HepG2 (cell line): ENCODE measurements at regions not wholly inside any gene's neighbourhood (a gene's known extent, or its start where the extent isn't known, plus 50 kb on each side); places are given as distances from the start of the nearest gene placed in this dataset.

ENCODE experiments used
- ATAC-seq: fragments of 200-7000 bp; cut with Tn5 transposase; 3 replicates; pipeline ENCODE4 v1.9.1; 2020; ENCODE audit warnings: mild to moderate bottlenecking, moderate library complexity
- BruUV-seq: library from RNA; stranded (reverse); fragments of 400-500 nt; replicated peaks from 2 replicates; lab custom pipeline; 2021; lab: Mats Ljungman, UMichigan
- CTCF ChIA-PET: fragments of 300-600 bp; formaldehyde crosslinking; extraction: SDS; loops from one replicate; lab custom pipeline; 2021; ENCODE audit warnings: low total read pairs, inconsistent platforms, low intra/inter-chr PET ratio; lab: Yijun Ruan, JAX
- POLR2A ChIA-PET: fragments of 350-600 bp; sonication (Branson Sonifier 250); formaldehyde crosslinking; loops from one replicate; lab custom pipeline; 2020; ENCODE audit warnings: antibody characterized with exemption, inconsistent platforms; lab: Yijun Ruan, JAX
- DNase-seq: peaks from one replicate; pipeline ENCODE4 v3.0.0-alpha.2; 2015; ENCODE audit warnings: low spot score
- FAIRE-seq: peaks from 3 replicates; lab custom pipeline; 2011; peaks lifted over from hg19 to GRCh38; lab: Jason Lieb, UNC
- H2AFZ ChIP-seq: one replicate; pipeline ENCODE4 v1.6.1; 2011; ENCODE audit warnings: low read length, inconsistent platforms
- H3K27ac ChIP-seq: fragments of 300-600 bp; 3 replicates; pipeline ENCODE4 v1.8.0; 2011; ENCODE audit warnings: mixed run types, mild to moderate bottlenecking, mixed read lengths, low read length, inconsistent platforms; ENCODE audit not compliant: insufficient read depth; ENCODE audit errors: extremely low read length
- H3K27me3 ChIP-seq, 2 experiments: fragments of 200-600 bp in 1 of 2; 2 replicates in 1 of 2; 3 replicates in 1 of 2; pipeline versions ENCODE4 v1.6.0 to v1.8.0; 2011; ENCODE audit warnings: low read length in 2 of 2, mild to moderate bottlenecking in 2 of 2, moderate library complexity in 2 of 2, inconsistent platforms in 1 of 2; ENCODE audit not compliant: insufficient read depth in 2 of 2, control insufficient read depth in 1 of 2
- H3K36me3 ChIP-seq, 2 experiments: fragments of 200-600 bp in 1 of 2; replicated peaks in 1 of 2; 2 replicates in 1 of 2; 3 replicates in 1 of 2; pipeline versions ENCODE4 v1.5.1 to v1.8.0; 2011; ENCODE audit warnings: low read length in 2 of 2, inconsistent platforms in 1 of 2; ENCODE audit not compliant: insufficient read depth in 2 of 2, control insufficient read depth in 1 of 2
- H3K4me1 ChIP-seq: 2 replicates; pipeline ENCODE4 v1.5.1; 2012; ENCODE audit warnings: low read length, inconsistent platforms; ENCODE audit not compliant: insufficient read depth
- H3K4me2 ChIP-seq: 2 replicates; pipeline ENCODE4 v1.6.0; 2011; ENCODE audit warnings: low read depth, low read length, inconsistent platforms
- H3K4me3 ChIP-seq, 3 experiments: fragments of 200-600 bp in 1 of 3; sonication (generic), shearing (Covaris generic) in 1 of 3; replicated peaks in 1 of 3; 2 replicates each; pipeline ENCODE4 v1.5.1; 2011 to 2016; ENCODE audit warnings: low read length in 3 of 3, inconsistent platforms in 2 of 3, low read depth in 2 of 3, mild to moderate bottlenecking in 2 of 3, control low read depth in 1 of 3, mixed read lengths in 1 of 3; ENCODE audit not compliant: insufficient read depth in 1 of 3
- H3K79me2 ChIP-seq: one replicate; pipeline ENCODE4 v1.6.1; 2011; ENCODE audit warnings: low read length, inconsistent platforms; ENCODE audit not compliant: insufficient read depth
- H3K9ac ChIP-seq: 2 replicates; pipeline ENCODE4 v1.6.0; 2011; ENCODE audit warnings: mild to moderate bottlenecking, low read depth, low read length, inconsistent platforms; ENCODE audit not compliant: insufficient read depth
- H3K9me3 ChIP-seq: 2 replicates; pipeline ENCODE4 v1.5.1; 2012; ENCODE audit warnings: mild to moderate bottlenecking, low read length
- H4K20me1 ChIP-seq: 2 replicates; pipeline ENCODE4 v1.6.0; 2011; ENCODE audit warnings: inconsistent platforms, mild to moderate bottlenecking, low read length, moderate library complexity; ENCODE audit not compliant: insufficient read depth
- ATF1 ChIP-seq: IDR thresholded peaks from 2 replicates; pipeline ENCODE4 v1.6.1; 2016; ENCODE audit warnings: mild to moderate bottlenecking, control low read depth
- DMTF1 ChIP-seq: sonication (generic); formaldehyde crosslinking; IDR thresholded peaks from 2 replicates; pipeline ENCODE4 v1.4.0; 2020; ENCODE audit warnings: mild to moderate bottlenecking, missing genetic modification reagents
- KLF9 ChIP-seq: IDR thresholded peaks from 2 replicates; pipeline ENCODE4 v1.6.1; 2016; ENCODE audit warnings: low read depth
- MED8 ChIP-seq: sonication (generic); formaldehyde crosslinking; IDR thresholded peaks from 2 replicates; pipeline ENCODE4 v1.8.1; 2023; ENCODE audit warnings: mild to moderate bottlenecking, missing genetic modification reagents; ENCODE audit not compliant: insufficient replicate concordance
- NCOA5 ChIP-seq: sonication (generic); formaldehyde crosslinking; IDR thresholded peaks from 2 replicates; pipeline ENCODE4 v1.4.0; 2020; ENCODE audit warnings: missing genetic modification reagents
- SCMH1 ChIP-seq: sonication (generic); formaldehyde crosslinking; IDR thresholded peaks from 2 replicates; pipeline ENCODE4 v1.9.0; 2021; ENCODE audit warnings: missing genetic modification reagents, mild to moderate bottlenecking, borderline replicate concordance
- ZBTB26 ChIP-seq: IDR thresholded peaks from 2 replicates; pipeline ENCODE4 v1.6.1; 2016; ENCODE audit warnings: missing compliant biosample characterization, missing genetic modification reagents, borderline replicate concordance
- ZNF652 ChIP-seq: IDR thresholded peaks from 2 replicates; pipeline ENCODE4 v1.6.1; 2016; ENCODE audit warnings: low read depth, borderline replicate concordance
- WGBS: methylation state at CpG from one replicate; pipeline ENCODE4 v1.1.6; 2017; ENCODE audit warnings: low lambda C conversion rate; 5-methylcytosine and 5-hydroxymethylcytosine counted together
- in situ Hi-C: cut with HindIII; loops from 2 replicates; pipeline ENCODE4 v1.10.0; 2017; ENCODE audit warnings: low pct_unique_long_range_greater_than_20kb; ENCODE audit not compliant: extremely low pct_ligation_motif_present
- intact Hi-C: fragments of 100-400 bp; cut with micrococcal nuclease; formaldehyde crosslinking; loops from one replicate; pipeline ENCODE4 v1.10.0; 2022; ENCODE audit not compliant: unreplicated experiment
- TF ChIP-seq, protein P1 (sequence below): sonication (generic); formaldehyde crosslinking; IDR thresholded peaks from 2 replicates; pipeline ENCODE4 v1.5.1; 2020; ENCODE audit warnings: missing genetic modification reagents, mild to moderate bottlenecking, borderline replicate concordance
- TF ChIP-seq, protein P2 (sequence below): sonication (generic); formaldehyde crosslinking; IDR thresholded peaks from 2 replicates; pipeline ENCODE4 v1.5.0; 2020; ENCODE audit warnings: mild to moderate bottlenecking, missing genetic modification reagents

- H3K9me3 ChIP-seq: no peaks in the 10 kb centered on the region
- no peak overlapping the region for H3K9ac ChIP-seq
- ATAC-seq: no peak
- no peak for TF ChIP-seq MED8 (CRISPR knock-in tag)
- TF ChIP-seq, protein P1, sequence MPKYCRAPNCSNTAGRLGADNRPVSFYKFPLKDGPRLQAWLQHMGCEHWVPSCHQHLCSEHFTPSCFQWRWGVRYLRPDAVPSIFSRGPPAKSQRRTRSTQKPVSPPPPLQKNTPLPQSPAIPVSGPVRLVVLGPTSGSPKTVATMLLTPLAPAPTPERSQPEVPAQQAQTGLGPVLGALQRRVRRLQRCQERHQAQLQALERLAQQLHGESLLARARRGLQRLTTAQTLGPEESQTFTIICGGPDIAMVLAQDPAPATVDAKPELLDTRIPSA: no peak
- no peak for TF ChIP-seq ATF1 (CRISPR knock-in tag)
- no peak for TF ChIP-seq ZBTB26
- no peak for TF ChIP-seq NCOA5 (CRISPR knock-in tag)
- TF ChIP-seq, protein P2, sequence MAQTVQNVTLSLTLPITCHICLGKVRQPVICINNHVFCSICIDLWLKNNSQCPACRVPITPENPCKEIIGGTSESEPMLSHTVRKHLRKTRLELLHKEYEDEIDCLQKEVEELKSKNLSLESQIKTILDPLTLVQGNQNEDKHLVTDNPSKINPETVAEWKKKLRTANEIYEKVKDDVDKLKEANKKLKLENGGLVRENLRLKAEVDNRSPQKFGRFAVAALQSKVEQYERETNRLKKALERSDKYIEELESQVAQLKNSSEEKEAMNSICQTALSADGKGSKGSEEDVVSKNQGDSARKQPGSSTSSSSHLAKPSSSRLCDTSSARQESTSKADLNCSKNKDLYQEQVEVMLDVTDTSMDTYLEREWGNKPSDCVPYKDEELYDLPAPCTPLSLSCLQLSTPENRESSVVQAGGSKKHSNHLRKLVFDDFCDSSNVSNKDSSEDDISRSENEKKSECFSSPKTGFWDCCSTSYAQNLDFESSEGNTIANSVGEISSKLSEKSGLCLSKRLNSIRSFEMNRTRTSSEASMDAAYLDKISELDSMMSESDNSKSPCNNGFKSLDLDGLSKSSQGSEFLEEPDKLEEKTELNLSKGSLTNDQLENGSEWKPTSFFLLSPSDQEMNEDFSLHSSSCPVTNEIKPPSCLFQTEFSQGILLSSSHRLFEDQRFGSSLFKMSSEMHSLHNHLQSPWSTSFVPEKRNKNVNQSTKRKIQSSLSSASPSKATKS: no peak
- TF ChIP-seq KLF9 (CRISPR knock-in tag): no peak
- no peak for TF ChIP-seq ZNF652
- TF ChIP-seq SCMH1 (CRISPR knock-in tag): no peak
- no peak for TF ChIP-seq DMTF1 (CRISPR knock-in tag)
- TF ChIP-seq, all 625 proteins: peak for 0
- Histone ChIP-seq H4K20me1 (no peaks in the 10 kb centered on the region), H3K27me3 (peaks cover 0 to 18% of the 10 kb centered on the region in 2 experiments; a peak in 2 of 5 replicates), H3K4me2 (no peak overlapping the region), H3K4me3 (no peak overlapping the region), H3K27ac (no peak overlapping the region), H3K4me1 (no peaks in the 10 kb centered on the region), H3K79me2 (no peaks in the 10 kb centered on the region), H2AFZ (no peak overlapping the region), H3K36me3 (no peaks in the 10 kb centered on the region)
- DNase-seq: no peak
- in situ Hi-C loops: no loop called here
- BruUV-seq: no TSS peak
- FAIRE-seq: no peak
- POLR2A ChIA-PET: no interaction called here
- intact Hi-C loops: no loop called here
- CTCF ChIA-PET: no interaction called here
- 1% methylated on average over 4 of the region's 4 CpGs for WGBS
Observed at GRCh38 chr7:25758559-25758958, 393.4 kb upstream of the NFE2L3 start.
